ENCODE measurements at regions not wholly inside any gene's neighbourhood (a gene's known extent, or its start where the extent isn't known, plus 50 kb on each side); places are given as distances from the start of the nearest gene placed in this dataset.

DNA sequence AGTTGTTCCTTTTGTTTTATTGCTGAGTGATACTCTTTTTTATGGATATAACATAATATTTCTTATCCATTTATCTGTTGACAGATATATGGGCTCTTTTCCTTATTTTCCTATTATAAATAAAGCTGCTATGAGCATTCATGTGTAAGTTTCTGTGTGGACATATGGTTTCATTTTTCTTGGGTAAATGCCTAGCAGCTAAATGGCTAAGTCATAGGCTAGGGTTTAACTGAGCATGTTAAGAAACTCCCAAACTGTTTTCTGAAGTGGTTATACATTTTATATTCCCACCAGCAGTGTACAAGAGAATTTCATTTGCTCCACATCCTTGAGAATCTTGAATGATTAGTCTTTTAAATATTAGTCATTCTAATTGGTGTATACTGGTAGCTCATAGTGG, 786.6 kb upstream of the CDH2 start:
- DNase-seq = no peak

DNA sequence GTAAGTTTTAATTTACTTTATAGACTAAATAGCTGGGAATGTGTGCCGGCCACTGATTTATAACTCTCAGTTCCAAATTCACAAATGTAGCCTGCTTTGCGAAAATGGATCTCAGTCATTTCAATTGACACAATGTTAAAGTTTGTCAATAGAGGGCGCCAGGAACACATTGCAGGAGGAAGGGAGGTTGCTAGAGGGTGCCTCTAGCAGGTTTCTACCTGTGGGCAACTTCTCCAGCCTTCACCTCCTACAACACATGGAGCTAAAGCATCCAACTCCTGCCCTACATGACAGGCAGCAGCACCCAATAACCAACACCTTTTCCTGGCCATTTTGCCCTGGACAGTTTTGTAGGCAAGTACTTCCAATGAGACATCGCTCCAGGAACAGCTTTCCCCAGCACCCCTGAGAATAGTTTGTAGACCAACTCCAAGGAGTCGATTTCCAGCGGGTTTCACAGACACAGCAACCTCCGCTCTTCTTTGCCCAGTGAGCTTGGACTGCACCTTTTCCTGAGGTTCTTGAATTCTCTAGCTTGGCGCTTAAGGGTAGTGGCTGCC, 784.8 kb upstream of the CDH2 start:
- ATAC-seq (peak; percentile 15 to 47 (median 42)), DNase-seq (no peak)
- 55% methylated on average over 8 of the region's 8 CpGs for WGBS (ENCODE audit: insufficient coverage, low coverage, low lambda C conversion rate, missing lambda C conversion rate)
- Histone ChIP-seq H3K27ac (no peak overlapping the region), H3K27me3 (no peaks in the 10 kb centered on the region), H3K4me1 (no peaks in the 10 kb centered on the region), H3K36me3 (no peaks in the 10 kb centered on the region), H3K4me3 (no peak overlapping the region), H3K9me3 (no peaks in the 10 kb centered on the region)
- intact Hi-C loops (cut with DNase I) = no loop called here
- no peak for TF ChIP-seq POLR2A (IDR thresholded peaks at IDR 0.05)
- TF ChIP-seq, protein P1, sequence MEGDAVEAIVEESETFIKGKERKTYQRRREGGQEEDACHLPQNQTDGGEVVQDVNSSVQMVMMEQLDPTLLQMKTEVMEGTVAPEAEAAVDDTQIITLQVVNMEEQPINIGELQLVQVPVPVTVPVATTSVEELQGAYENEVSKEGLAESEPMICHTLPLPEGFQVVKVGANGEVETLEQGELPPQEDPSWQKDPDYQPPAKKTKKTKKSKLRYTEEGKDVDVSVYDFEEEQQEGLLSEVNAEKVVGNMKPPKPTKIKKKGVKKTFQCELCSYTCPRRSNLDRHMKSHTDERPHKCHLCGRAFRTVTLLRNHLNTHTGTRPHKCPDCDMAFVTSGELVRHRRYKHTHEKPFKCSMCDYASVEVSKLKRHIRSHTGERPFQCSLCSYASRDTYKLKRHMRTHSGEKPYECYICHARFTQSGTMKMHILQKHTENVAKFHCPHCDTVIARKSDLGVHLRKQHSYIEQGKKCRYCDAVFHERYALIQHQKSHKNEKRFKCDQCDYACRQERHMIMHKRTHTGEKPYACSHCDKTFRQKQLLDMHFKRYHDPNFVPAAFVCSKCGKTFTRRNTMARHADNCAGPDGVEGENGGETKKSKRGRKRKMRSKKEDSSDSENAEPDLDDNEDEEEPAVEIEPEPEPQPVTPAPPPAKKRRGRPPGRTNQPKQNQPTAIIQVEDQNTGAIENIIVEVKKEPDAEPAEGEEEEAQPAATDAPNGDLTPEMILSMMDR (IDR thresholded peaks at IDR 0.05) = peak in 3 of 4 donors; percentile 26 to 38 (median 34)

More for the DNA sequence above, 786.6 kb upstream of the CDH2 start:
- Histone ChIP-seq H3K27me3 (no peaks in the 10 kb centered on the region), H3K4me1 (no peaks in the 10 kb centered on the region), H3K27ac (no peak overlapping the region), H3K4me3 (no peak overlapping the region), H3K36me3 (no peaks in the 10 kb centered on the region), H3K9me3 (no peaks in the 10 kb centered on the region)
- intact Hi-C loops (cut with DNase I) = no loop called here
- no peak for ATAC-seq
- no peak for TF ChIP-seq POLR2A (IDR thresholded peaks at IDR 0.05)
- TF ChIP-seq, protein P1 (IDR thresholded peaks at IDR 0.05) = no peak

DNA sequence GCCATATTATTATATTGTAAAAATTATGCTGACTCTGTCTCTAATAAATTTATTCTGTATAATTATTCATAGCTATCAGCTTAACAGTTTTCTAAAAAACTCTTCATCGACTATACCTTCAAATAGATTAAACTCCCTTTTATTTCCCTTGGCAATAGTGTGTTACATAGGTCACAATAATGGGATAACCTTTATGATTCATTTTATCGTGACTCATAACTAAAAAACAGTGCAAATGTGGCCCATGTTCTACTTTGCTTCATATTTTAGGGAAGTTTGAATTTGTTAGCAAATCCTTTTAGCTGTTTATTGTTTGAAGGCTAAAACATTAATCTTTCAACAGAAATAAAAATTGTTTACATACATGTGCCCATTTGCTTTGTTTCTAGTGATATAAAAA, 783.2 kb upstream of the CDH2 start:
- intact Hi-C loops (cut with DNase I) = no loop called here
- no peaks in the 10 kb centered on the region for H3K36me3 ChIP-seq
- no peak for DNase-seq
- TF ChIP-seq, protein P1 (IDR thresholded peaks at IDR 0.05) = no peak
- no peak for TF ChIP-seq POLR2A (IDR thresholded peaks at IDR 0.05)
- no peak overlapping the region for H3K4me3 ChIP-seq
- no peak overlapping the region for H3K27ac ChIP-seq
- ATAC-seq = no peak
- no peaks in the 10 kb centered on the region for H3K27me3 ChIP-seq
- 32% methylated on average over 2 of the region's 2 CpGs for WGBS (ENCODE audit: insufficient coverage, low coverage, low lambda C conversion rate, missing lambda C conversion rate)
- no peaks in the 10 kb centered on the region for H3K9me3 ChIP-seq
- H3K4me1 ChIP-seq = no peaks in the 10 kb centered on the region

DNA sequence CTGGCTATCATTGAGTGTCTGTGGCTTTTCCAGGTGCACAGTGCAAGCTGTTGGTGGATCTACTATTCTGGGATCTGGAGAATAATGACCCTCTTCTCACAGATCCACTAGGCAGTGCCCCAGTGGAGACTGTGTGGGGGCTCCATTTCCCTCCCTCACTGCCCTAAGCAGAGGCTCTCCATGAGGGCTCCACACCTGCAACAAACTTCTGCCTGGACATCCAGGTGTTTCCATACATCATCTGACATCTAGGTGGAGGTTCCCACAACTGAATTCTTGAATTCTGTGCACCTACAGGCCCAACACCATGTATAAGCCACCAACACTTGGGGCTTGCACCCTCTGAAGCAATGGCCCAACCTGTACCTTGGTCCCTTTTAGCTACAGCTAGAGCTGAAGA, 775.4 kb upstream of the CDH2 start:
- no peaks in the 10 kb centered on the region for H3K9me3 ChIP-seq
- intact Hi-C loops (cut with DNase I) = no loop called here
- DNase-seq = no peak
- H3K4me3 ChIP-seq = no peak overlapping the region
- H3K27ac ChIP-seq = no peak overlapping the region
- ATAC-seq = no peak
- TF ChIP-seq, protein P1 (IDR thresholded peaks at IDR 0.05) = no peak
- TF ChIP-seq POLR2A (IDR thresholded peaks at IDR 0.05) = no peak
- no peaks in the 10 kb centered on the region for H3K4me1 ChIP-seq
- no peaks in the 10 kb centered on the region for H3K27me3 ChIP-seq
- no peaks in the 10 kb centered on the region for H3K36me3 ChIP-seq

DNA sequence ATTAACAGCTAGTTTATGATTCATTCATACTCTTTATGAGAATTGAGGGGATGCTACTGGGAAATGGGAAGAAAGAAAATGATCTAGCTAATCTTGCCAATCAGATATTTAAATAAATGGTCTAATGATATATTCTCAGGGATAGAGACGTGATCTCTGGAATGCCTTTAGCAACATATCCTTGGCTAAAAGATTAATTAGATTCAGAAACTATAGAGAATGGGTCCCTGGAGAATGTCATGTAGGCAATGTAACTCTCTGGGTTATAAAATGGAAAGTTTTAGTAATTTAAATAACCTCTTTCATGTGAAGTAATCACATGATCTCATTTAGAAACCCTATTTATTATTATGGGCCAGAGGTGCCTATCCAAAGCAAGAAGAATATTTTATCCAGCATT, 771.0 kb upstream of the CDH2 start:
- TF ChIP-seq POLR2A (IDR thresholded peaks at IDR 0.05) = no peak
- TF ChIP-seq, protein P1 (IDR thresholded peaks at IDR 0.05) = no peak
- no peaks in the 10 kb centered on the region for H3K4me1 ChIP-seq
- no peaks in the 10 kb centered on the region for H3K36me3 ChIP-seq
- WGBS (ENCODE audit: insufficient coverage, low coverage, low lambda C conversion rate, missing lambda C conversion rate) = 44% methylated on average over 1 of the region's 1 CpG
- no peak overlapping the region for H3K4me3 ChIP-seq
- ATAC-seq (no peak), DNase-seq (no peak)
- H3K27ac ChIP-seq = no peak overlapping the region
- intact Hi-C loops (cut with DNase I) = no loop called here
- no peaks in the 10 kb centered on the region for H3K27me3 ChIP-seq
- H3K9me3 ChIP-seq = no peaks in the 10 kb centered on the region
